ENCODE measurements at regions not wholly inside any gene's neighbourhood (a gene's known extent, or its start where the extent isn't known, plus 50 kb on each side); places are given as distances from the start of the nearest gene placed in this dataset.

DNA sequence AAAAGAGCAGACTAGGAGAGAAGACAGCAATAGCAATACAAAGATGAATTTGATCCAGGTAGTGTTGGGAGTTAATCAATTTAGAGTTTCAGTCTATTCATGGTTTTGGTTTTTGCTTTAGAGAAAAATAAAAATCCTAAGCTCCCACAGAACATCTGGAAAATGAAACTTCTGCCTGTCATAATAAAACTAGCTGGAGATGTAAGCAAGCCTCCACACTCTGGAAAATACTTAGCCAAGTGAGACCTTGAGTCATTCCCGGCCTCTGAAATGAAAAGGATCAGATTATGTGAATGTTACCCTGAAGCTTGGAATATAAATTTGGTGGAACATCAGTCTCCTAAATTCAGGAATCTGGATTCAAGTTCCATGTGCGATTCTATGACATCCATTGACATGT lies 485.6 kb upstream of the SPRED2 start:
- Histone ChIP-seq H3K79me1 (ENCODE audit: low read length) (peaks cover 2% of the 10 kb centered on the region), H3K79me2 (ENCODE audit: control insufficient read depth, insufficient read depth, low read length, poor library complexity) (no peaks in the 10 kb centered on the region), H3K4ac (ENCODE audit: low read depth, low read length) (no peak overlapping the region), H3K9ac (ENCODE audit: low read length) (no peak overlapping the region), H2AFZ (ENCODE audit: insufficient read depth, low read length, poor library complexity) (no peak overlapping the region), H3K27ac (ENCODE audit: low read depth, low read length) (no peak overlapping the region), H2BK120ac (ENCODE audit: insufficient read depth, low read length, poor library complexity) (no peak overlapping the region), H3K14ac (ENCODE audit: low read length) (no peak overlapping the region), H4K91ac (ENCODE audit: low read depth, low read length) (no peak overlapping the region), H3K36me3 (ENCODE audit: control insufficient read depth in 1 of 2, insufficient read depth in 2 of 2, low read length in 2 of 2) (no peaks in the 10 kb centered on the region), H3K23ac (ENCODE audit: low read length) (no peak overlapping the region), H3K9me3 (ENCODE audit: insufficient read depth, low read depth, low read length) (no peaks in the 10 kb centered on the region), H3K18ac (ENCODE audit: low read length) (no peak overlapping the region), H3K4me1 (ENCODE audit: control insufficient read depth in 1 of 2, insufficient read depth in 2 of 2, low read length in 2 of 2) (peaks cover 0 to 2% of the 10 kb centered on the region in 2 experiments), H2AK5ac (ENCODE audit: low read length) (no peak overlapping the region), H3K4me2 (ENCODE audit: low read length) (no peak overlapping the region), H3K4me3 (ENCODE audit: low read depth, low read length) (no peak overlapping the region), H3K27me3 (ENCODE audit: insufficient read depth, low read length) (no peaks in the 10 kb centered on the region), H2BK12ac (ENCODE audit: low read length) (no peak overlapping the region), H2BK5ac (ENCODE audit: low read depth, low read length, poor library complexity) (no peak overlapping the region), H4K8ac (ENCODE audit: low read depth, low read length) (no peak overlapping the region), H4K12ac (ENCODE audit: low read depth, low read length) (no peak overlapping the region)
- DNase-seq, result no peak
- WGBS (ENCODE audit: extremely low coverage, insufficient coverage, insufficient read length), result no CpG with 5 or more reads among the region's 2 CpGs

- H4K8ac ChIP-seq (ENCODE audit: low read depth, low read length), result no peak overlapping the region
- H3K27me3 ChIP-seq (ENCODE audit: insufficient read depth, low read length), result no peaks in the 10 kb centered on the region
- DNase-seq, result no peak
- H2BK120ac ChIP-seq (ENCODE audit: insufficient read depth, low read length, poor library complexity), result no peak overlapping the region
- no peaks in the 10 kb centered on the region for H3K9me3 ChIP-seq (ENCODE audit: insufficient read depth, low read depth, low read length)
- no peak overlapping the region for H3K4ac ChIP-seq (ENCODE audit: low read depth, low read length)
- no CpG with 5 or more reads among the region's 2 CpGs for WGBS (ENCODE audit: extremely low coverage, insufficient coverage, insufficient read length)
- no peak overlapping the region for H3K4me3 ChIP-seq (ENCODE audit: low read depth, low read length)
- no peak overlapping the region for H3K23ac ChIP-seq (ENCODE audit: low read length)
- H3K14ac ChIP-seq (ENCODE audit: low read length), result no peak overlapping the region
- no peak overlapping the region for H2AK5ac ChIP-seq (ENCODE audit: low read length)
- H4K12ac ChIP-seq (ENCODE audit: low read depth, low read length), result no peak overlapping the region
- H3K9ac ChIP-seq (ENCODE audit: low read length), result no peak overlapping the region
- H2BK12ac ChIP-seq (ENCODE audit: low read length), result no peak overlapping the region
- no peak overlapping the region for H2AFZ ChIP-seq (ENCODE audit: insufficient read depth, low read length, poor library complexity)
- peaks cover 0 to 2% of the 10 kb centered on the region in 2 experiments for H3K4me1 ChIP-seq (ENCODE audit: control insufficient read depth in 1 of 2, insufficient read depth in 2 of 2, low read length in 2 of 2)
- peaks cover 2% of the 10 kb centered on the region for H3K79me1 ChIP-seq (ENCODE audit: low read length)
- no peak overlapping the region for H3K27ac ChIP-seq (ENCODE audit: low read depth, low read length)
- no peaks in the 10 kb centered on the region for H3K79me2 ChIP-seq (ENCODE audit: control insufficient read depth, insufficient read depth, low read length, poor library complexity)
- H4K91ac ChIP-seq (ENCODE audit: low read depth, low read length), result no peak overlapping the region
- H2BK5ac ChIP-seq (ENCODE audit: low read depth, low read length, poor library complexity), result no peak overlapping the region
- H3K4me2 ChIP-seq (ENCODE audit: low read length), result no peak overlapping the region
- no peak overlapping the region for H3K18ac ChIP-seq (ENCODE audit: low read length)
- no peaks in the 10 kb centered on the region for H3K36me3 ChIP-seq (ENCODE audit: control insufficient read depth in 1 of 2, insufficient read depth in 2 of 2, low read length in 2 of 2)
These were observed 484.4 kb upstream of the SPRED2 start for GRCh38 chr2:65916785-65917295.

DNA sequence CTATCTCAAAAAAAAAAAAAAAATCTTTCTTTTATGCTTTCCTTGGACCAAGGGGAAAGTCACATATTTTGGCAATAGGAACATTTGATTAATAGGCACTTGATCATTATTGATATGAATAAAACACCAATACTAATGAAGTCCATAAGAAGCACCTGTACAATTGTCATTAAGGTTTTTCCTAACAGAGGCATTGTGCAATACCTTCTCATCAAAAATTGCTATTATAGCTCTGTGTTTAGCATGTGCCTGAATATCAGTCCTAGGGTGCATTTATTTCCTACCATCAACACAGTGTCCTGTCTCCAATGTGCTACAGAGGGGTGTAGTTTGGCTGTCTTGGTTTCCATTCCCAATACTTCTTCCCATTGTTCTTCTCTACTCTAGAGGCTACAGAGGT lies 483.8 kb upstream of the SPRED2 start:
- Histone ChIP-seq H3K9me3 (ENCODE audit: insufficient read depth, low read depth, low read length) (no peaks in the 10 kb centered on the region), H3K4me2 (ENCODE audit: low read length) (no peak overlapping the region), H3K14ac (ENCODE audit: low read length) (no peak overlapping the region), H3K79me2 (ENCODE audit: control insufficient read depth, insufficient read depth, low read length, poor library complexity) (no peaks in the 10 kb centered on the region), H2BK5ac (ENCODE audit: low read depth, low read length, poor library complexity) (no peak overlapping the region), H3K36me3 (ENCODE audit: control insufficient read depth in 1 of 2, insufficient read depth in 2 of 2, low read length in 2 of 2) (no peaks in the 10 kb centered on the region), H2BK12ac (ENCODE audit: low read length) (no peak overlapping the region), H3K79me1 (ENCODE audit: low read length) (peaks cover 2% of the 10 kb centered on the region), H2BK120ac (ENCODE audit: insufficient read depth, low read length, poor library complexity) (no peak overlapping the region), H3K27ac (ENCODE audit: low read depth, low read length) (no peak overlapping the region), H2AFZ (ENCODE audit: insufficient read depth, low read length, poor library complexity) (no peak overlapping the region), H4K8ac (ENCODE audit: low read depth, low read length) (no peak overlapping the region), H2AK5ac (ENCODE audit: low read length) (no peak overlapping the region), H4K91ac (ENCODE audit: low read depth, low read length) (no peak overlapping the region), H3K27me3 (ENCODE audit: insufficient read depth, low read length) (no peaks in the 10 kb centered on the region), H3K4me1 (ENCODE audit: control insufficient read depth in 1 of 2, insufficient read depth in 2 of 2, low read length in 2 of 2) (peaks cover 0 to 2% of the 10 kb centered on the region in 2 experiments), H3K4ac (ENCODE audit: low read depth, low read length) (no peak overlapping the region), H3K18ac (ENCODE audit: low read length) (no peak overlapping the region), H3K23ac (ENCODE audit: low read length) (no peak overlapping the region), H4K12ac (ENCODE audit: low read depth, low read length) (no peak overlapping the region), H3K9ac (ENCODE audit: low read length) (no peak overlapping the region), H3K4me3 (ENCODE audit: low read depth, low read length) (no peak overlapping the region)
- DNase-seq, result no peak

DNA sequence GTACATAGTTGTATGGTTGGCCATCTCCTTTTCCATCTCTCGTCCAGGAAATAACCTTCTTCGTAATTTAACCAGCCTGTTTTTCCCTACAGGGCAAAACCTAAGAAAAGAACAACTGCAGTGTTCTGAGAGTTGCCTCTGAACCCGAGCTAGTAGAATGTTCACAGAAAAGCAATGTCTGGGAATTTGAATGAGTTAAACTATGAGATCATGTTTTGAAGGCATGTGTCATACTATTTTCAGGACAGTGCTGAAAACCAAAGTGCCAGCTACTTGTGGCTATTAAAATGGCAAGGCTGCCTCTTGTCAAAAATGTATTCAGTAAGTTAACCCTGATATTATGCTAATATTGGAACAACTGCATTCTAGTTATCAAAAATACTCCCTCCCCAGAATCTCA lies 482.9 kb upstream of the SPRED2 start:
- H4K12ac ChIP-seq (ENCODE audit: low read depth, low read length), result no peak overlapping the region
- H3K79me2 ChIP-seq (ENCODE audit: control insufficient read depth, insufficient read depth, low read length, poor library complexity), result no peaks in the 10 kb centered on the region
- H4K91ac ChIP-seq (ENCODE audit: low read depth, low read length), result no peak overlapping the region
- peaks cover 2% of the 10 kb centered on the region for H3K79me1 ChIP-seq (ENCODE audit: low read length)
- H3K23ac ChIP-seq (ENCODE audit: low read length), result no peak overlapping the region
- no CpG with 5 or more reads among the region's 3 CpGs for WGBS (ENCODE audit: extremely low coverage, insufficient coverage, insufficient read length)
- H3K4me2 ChIP-seq (ENCODE audit: low read length), result no peak overlapping the region
- H3K9me3 ChIP-seq (ENCODE audit: insufficient read depth, low read depth, low read length), result no peaks in the 10 kb centered on the region
- no peak overlapping the region for H2BK120ac ChIP-seq (ENCODE audit: insufficient read depth, low read length, poor library complexity)
- H3K4ac ChIP-seq (ENCODE audit: low read depth, low read length), result no peak overlapping the region
- no peak overlapping the region for H3K14ac ChIP-seq (ENCODE audit: low read length)
- H3K9ac ChIP-seq (ENCODE audit: low read length), result no peak overlapping the region
- no peak overlapping the region for H2BK12ac ChIP-seq (ENCODE audit: low read length)
- H3K27ac ChIP-seq (ENCODE audit: low read depth, low read length), result no peak overlapping the region
- H2BK5ac ChIP-seq (ENCODE audit: low read depth, low read length, poor library complexity), result no peak overlapping the region
- no peaks in the 10 kb centered on the region for H3K27me3 ChIP-seq (ENCODE audit: insufficient read depth, low read length)
- no peak overlapping the region for H2AFZ ChIP-seq (ENCODE audit: insufficient read depth, low read length, poor library complexity)
- no peak overlapping the region for H3K4me3 ChIP-seq (ENCODE audit: low read depth, low read length)
- no peaks in the 10 kb centered on the region for H3K36me3 ChIP-seq (ENCODE audit: control insufficient read depth in 1 of 2, insufficient read depth in 2 of 2, low read length in 2 of 2)
- peaks cover 0 to 2% of the 10 kb centered on the region in 2 experiments for H3K4me1 ChIP-seq (ENCODE audit: control insufficient read depth in 1 of 2, insufficient read depth in 2 of 2, low read length in 2 of 2)
- no peak overlapping the region for H4K8ac ChIP-seq (ENCODE audit: low read depth, low read length)
- no peak overlapping the region for H3K18ac ChIP-seq (ENCODE audit: low read length)
- no peak for DNase-seq
- H2AK5ac ChIP-seq (ENCODE audit: low read length), result no peak overlapping the region
